Smooth muscle cell (in vitro differentiated cells): ENCODE measurements at regions not wholly inside any gene's neighbourhood (a gene's known extent, or its start where the extent isn't known, plus 50 kb on each side); places are given as distances from the start of the nearest gene placed in this dataset.

Experiments used
- DNase-seq: peaks from one replicate; lab custom pipeline; 2025; ENCODE audit not compliant: unreplicated experiment; lab: John Stamatoyannopoulos, UW
- H2AFZ ChIP-seq: fragments of 200-600 bp; sonication (generic); 2 replicates; pipeline ENCODE4 v1.6.0; 2016; ENCODE audit warnings: antibody characterized with exemption, low read depth, mild to moderate bottlenecking
- H3F3A ChIP-seq: fragments of 200-600 bp; sonication (generic); 2 replicates; pipeline ENCODE4 v1.6.0; 2017; ENCODE audit warnings: antibody characterized with exemption, low read depth
- H3K27ac ChIP-seq: fragments of 200-600 bp; sonication (generic); 2 replicates; pipeline ENCODE4 v1.5.1; 2016; ENCODE audit warnings: low read depth, mild to moderate bottlenecking
- H3K27me3 ChIP-seq: fragments of 200-600 bp; sonication (generic); 2 replicates; pipeline ENCODE4 v1.6.1; 2016; ENCODE audit warnings: low read depth, mild to moderate bottlenecking
- H3K36me3 ChIP-seq: fragments of 200-600 bp; sonication (generic); 2 replicates; pipeline ENCODE4 v1.5.1; 2016; ENCODE audit warnings: low read depth
- H3K4me1 ChIP-seq: fragments of 200-600 bp; sonication (generic); 2 replicates; pipeline ENCODE4 v1.5.1; 2016; ENCODE audit warnings: low read depth
- H3K4me2 ChIP-seq: fragments of 200-600 bp; sonication (generic); 2 replicates; pipeline ENCODE4 v1.6.0; 2016; ENCODE audit warnings: mild to moderate bottlenecking
- H3K4me3 ChIP-seq: fragments of 200-600 bp; sonication (generic); 2 replicates; pipeline ENCODE4 v1.5.1; 2016; ENCODE audit warnings: mild to moderate bottlenecking
- H3K79me2 ChIP-seq: fragments of 200-600 bp; sonication (generic); 2 replicates; pipeline ENCODE4 v1.6.0; 2016; ENCODE audit warnings: low read depth, mild to moderate bottlenecking
- H3K9ac ChIP-seq: fragments of 200-600 bp; sonication (generic); 2 replicates; pipeline ENCODE4 v1.6.0; 2016; ENCODE audit warnings: low read depth
- H3K9me3 ChIP-seq: fragments of 200-600 bp; sonication (generic); replicated peaks from 2 replicates; pipeline ENCODE4 v1.5.1; 2016; ENCODE audit warnings: low read depth
- H4K20me1 ChIP-seq: fragments of 200-600 bp; sonication (generic); 2 replicates; pipeline ENCODE4 v1.6.0; 2016; ENCODE audit warnings: low read depth
- CTCF ChIP-seq: fragments of 200-600 bp; sonication (generic); IDR thresholded peaks from 2 replicates; pipeline ENCODE4 v1.5.1; 2017; ENCODE audit warnings: borderline replicate concordance, mild to moderate bottlenecking, antibody characterized with exemption; ENCODE audit not compliant: insufficient read depth, poor library complexity, severe bottlenecking
- WGBS: methylation state at CpG from one replicate; pipeline ENCODE4 v1.1.7; 2016; ENCODE audit warnings: low lambda C conversion rate; 5-methylcytosine and 5-hydroxymethylcytosine counted together

DNA sequence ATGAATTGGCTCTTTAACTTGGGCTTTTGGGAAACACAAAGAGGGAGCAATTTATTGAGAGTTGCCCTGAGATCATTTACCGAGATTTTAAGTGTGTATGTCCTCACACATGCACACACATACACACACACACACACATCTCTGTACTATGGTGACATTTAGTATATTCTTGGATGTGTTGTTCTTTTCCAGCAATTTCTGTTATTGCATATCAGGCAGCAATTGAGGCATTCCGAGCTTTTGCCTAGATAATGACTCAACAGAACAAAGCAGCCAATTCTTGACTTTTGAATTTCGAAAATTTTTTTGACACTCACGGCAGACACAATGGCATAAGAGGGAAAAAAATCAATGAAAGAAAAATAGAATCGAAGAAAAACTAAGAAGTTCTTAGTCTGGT is 248.5 kb downstream of the DUSP6 start:
- Histone ChIP-seq H3K36me3 (no peaks in the 10 kb centered on the region), H3F3A (no peaks in the 10 kb centered on the region), H3K4me3 (no peak overlapping the region), H3K9ac (no peak overlapping the region), H3K4me1 (peaks cover 3% of the 10 kb centered on the region), H3K9me3 (no peaks in the 10 kb centered on the region), H3K27me3 (no peaks in the 10 kb centered on the region), H4K20me1 (no peaks in the 10 kb centered on the region), H3K4me2 (no peak overlapping the region), H2AFZ (no peak overlapping the region), H3K27ac (no peak overlapping the region), H3K79me2 (no peaks in the 10 kb centered on the region)
- DNase-seq, result no peak
- WGBS, result 86% methylated on average over 5 of the region's 5 CpGs
- no peak for TF ChIP-seq CTCF

GRCh38 chr12:89101440-89101839 is 250.9 kb downstream of the DUSP6 start:
- H3K27me3 ChIP-seq, result no peaks in the 10 kb centered on the region
- H3K36me3 ChIP-seq, result no peaks in the 10 kb centered on the region
- no peaks in the 10 kb centered on the region for H3K79me2 ChIP-seq
- H3K9ac ChIP-seq, result no peak overlapping the region
- DNase-seq, result no peak
- no peak overlapping the region for H3K27ac ChIP-seq
- no peak overlapping the region for H3K4me2 ChIP-seq
- no peaks in the 10 kb centered on the region for H4K20me1 ChIP-seq
- TF ChIP-seq CTCF, result no peak
- no peak overlapping the region for H2AFZ ChIP-seq
- H3K4me3 ChIP-seq, result no peak overlapping the region
- 69% methylated on average over 4 of the region's 4 CpGs for WGBS
- H3K4me1 ChIP-seq, result peaks cover 10% of the 10 kb centered on the region
- H3K9me3 ChIP-seq, result no peaks in the 10 kb centered on the region
- H3F3A ChIP-seq, result no peaks in the 10 kb centered on the region

GRCh38 chr12:89098441-89099112 is 253.7 kb downstream of the DUSP6 start:
- Histone ChIP-seq H3K36me3 (no peaks in the 10 kb centered on the region), H3K4me1 (peaks cover 10% of the 10 kb centered on the region), H3K4me3 (no peak overlapping the region), H3F3A (no peaks in the 10 kb centered on the region), H4K20me1 (no peaks in the 10 kb centered on the region), H2AFZ (no peak overlapping the region), H3K9me3 (no peaks in the 10 kb centered on the region), H3K27ac (no peak overlapping the region), H3K27me3 (no peaks in the 10 kb centered on the region), H3K9ac (no peak overlapping the region), H3K4me2 (no peak overlapping the region), H3K79me2 (no peaks in the 10 kb centered on the region)
- DNase-seq, result peak; percentile 12
- 34% methylated on average over 13 of the region's 13 CpGs for WGBS
- TF ChIP-seq CTCF, result no peak

- Histone ChIP-seq H4K20me1 (no peaks in the 10 kb centered on the region), H3K4me2 (no peak overlapping the region), H3K27me3 (no peaks in the 10 kb centered on the region), H3K27ac (no peak overlapping the region), H3F3A (no peaks in the 10 kb centered on the region), H3K4me1 (peaks cover 9% of the 10 kb centered on the region), H3K9ac (no peak overlapping the region), H3K36me3 (no peaks in the 10 kb centered on the region), H2AFZ (no peak overlapping the region), H3K79me2 (no peaks in the 10 kb centered on the region), H3K4me3 (no peak overlapping the region), H3K9me3 (no peaks in the 10 kb centered on the region)
- WGBS, result 93% methylated on average over 2 of the region's 2 CpGs
- TF ChIP-seq CTCF, result no peak
- no peak for DNase-seq
Observed at GRCh38 chr12:89092297-89092696, 260.0 kb downstream of the DUSP6 start.
